Fibroblast of pulmonary artery (primary cell): ENCODE measurements at regions not wholly inside any gene's neighbourhood (a gene's known extent, or its start where the extent isn't known, plus 50 kb on each side); places are given as distances from the start of the nearest gene placed in this dataset.

Experiments used
- DNase-seq: peaks from one replicate; pipeline ENCODE4 v3.0.0-alpha.2; 2010; ENCODE audit warnings: low read depth
- H3K4me3 ChIP-seq: replicated peaks from 2 replicates; pipeline ENCODE4 v1.5.1; 2011; ENCODE audit warnings: low read depth, mild to moderate bottlenecking, control low read depth, low read length, moderate library complexity
- CTCF ChIP-seq: IDR thresholded peaks from 2 replicates; pipeline ENCODE4 v1.5.1; 2011; ENCODE audit warnings: mild to moderate bottlenecking, control low read depth, low read length, inconsistent platforms; ENCODE audit errors: missing control alignments

GRCh38 chr5:148912714-148913398, 86.4 kb downstream of the ADRB2 start:
- no peak overlapping the region for H3K4me3 ChIP-seq
- DNase-seq = peak; percentile 92
- peak; percentile 28 for TF ChIP-seq CTCF

GRCh38 chr5:148913493-148913892, 87.1 kb downstream of the ADRB2 start:
- peak; percentile 4 for DNase-seq
- TF ChIP-seq CTCF = no peak
- no peak overlapping the region for H3K4me3 ChIP-seq

- DNase-seq = peak; percentile 78
- no peak overlapping the region for H3K4me3 ChIP-seq
- no peak for TF ChIP-seq CTCF
These were observed 87.6 kb downstream of the ADRB2 start for GRCh38 chr5:148913985-148914431.

GRCh38 chr5:148915224-148915817, 88.9 kb downstream of the ADRB2 start:
- TF ChIP-seq CTCF = no peak
- H3K4me3 ChIP-seq = no peak overlapping the region
- no peak for DNase-seq

- no peak overlapping the region for H3K4me3 ChIP-seq
- no peak for TF ChIP-seq CTCF
These were observed 94.4 kb downstream of the ADRB2 start for GRCh38 chr5:148920646-148921288.

GRCh38 chr5:148921350-148921749, 94.9 kb downstream of the ADRB2 start:
- no peak for TF ChIP-seq CTCF
- H3K4me3 ChIP-seq = no peak overlapping the region
- DNase-seq = no peak

More at GRCh38 chr5:148920646-148921288, 94.4 kb downstream of the ADRB2 start:
- no peak for DNase-seq

GRCh38 chr5:148922606-148923005, 96.2 kb downstream of the ADRB2 start:
- no peak for TF ChIP-seq CTCF
- H3K4me3 ChIP-seq = no peak overlapping the region
- no peak for DNase-seq
